PC-9 (cell line): ENCODE measurements at regions not wholly inside any gene's neighbourhood (a gene's known extent, or its start where the extent isn't known, plus 50 kb on each side); places are given as distances from the start of the nearest gene placed in this dataset.

Experiments
- CTCF ChIP-seq: fragments of 200-600 bp; sonication (generic); conservative IDR thresholded peaks from 2 replicates; pipeline ENCODE4 v1.6.1; 2017; ENCODE audit warnings: mixed run types, antibody characterized with exemption, mild to moderate bottlenecking, moderate library complexity
- EZH2 ChIP-seq: fragments of 200-600 bp; sonication (generic); IDR thresholded peaks from 2 replicates; pipeline ENCODE4 v1.8.0; 2017; ENCODE audit warnings: antibody characterized with exemption, low read depth

- TF ChIP-seq CTCF, result no peak
- no peak for TF ChIP-seq EZH2
These were observed 1237.6 kb upstream of the LRRTM1 start for GRCh38 chr2:81542119-81542518.
